PC-3 (cell line): ENCODE measurements at regions not wholly inside any gene's neighbourhood (a gene's known extent, or its start where the extent isn't known, plus 50 kb on each side); places are given as distances from the start of the nearest gene placed in this dataset.

Source experiments
- CTCF ChIP-seq: fragments of 300-600 bp; sonication (generic); conservative IDR thresholded peaks from 2 replicates; pipeline ENCODE4 v1.5.1; 2017; ENCODE audit warnings: antibody characterized with exemption, low read depth, mild to moderate bottlenecking, low read length
- EZH2 ChIP-seq: fragments of 300-600 bp; sonication (generic); IDR thresholded peaks from one replicate; pipeline ENCODE4 v1.6.1; 2017; ENCODE audit warnings: antibody characterized with exemption, mild to moderate bottlenecking, low read length; ENCODE audit not compliant: unreplicated experiment
- EZH2phosphoT487 ChIP-seq: fragments of 300-600 bp; sonication (generic); IDR thresholded peaks from 2 replicates; pipeline ENCODE4 v1.6.1; 2018; ENCODE audit warnings: mild to moderate bottlenecking, antibody characterized with exemption, low read length, borderline replicate concordance

DNA sequence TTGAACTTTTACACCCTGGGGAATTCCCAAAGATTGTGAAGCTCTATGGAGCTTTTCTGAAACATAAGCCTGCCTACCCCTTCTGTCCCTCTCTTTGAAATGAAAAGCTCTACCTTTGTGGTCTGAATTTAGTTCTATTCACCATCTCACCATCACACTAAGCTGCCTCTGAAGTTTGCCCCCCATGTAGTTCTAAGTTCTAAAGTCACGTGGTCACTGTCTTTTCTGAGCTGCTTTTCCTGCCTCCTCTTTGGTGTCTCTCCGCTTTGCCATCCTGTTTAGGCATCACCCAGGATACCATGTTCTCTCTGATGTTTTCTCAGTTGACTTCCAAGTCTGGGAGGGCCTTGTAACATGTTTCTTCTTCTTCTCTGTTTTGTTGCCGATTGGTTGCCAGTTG lies 2206.6 kb downstream of the MAT2B start:
- TF ChIP-seq CTCF (no peak), EZH2 (no peak), EZH2phosphoT487 (no peak)
